Retinal pigment epithelial cell (primary cell): ENCODE measurements at regions not wholly inside any gene's neighbourhood (a gene's known extent, or its start where the extent isn't known, plus 50 kb on each side); places are given as distances from the start of the nearest gene placed in this dataset.

Experiments used
- DNase-seq: peaks from one replicate; pipeline ENCODE4 v3.0.0-alpha.2; 2010; ENCODE audit warnings: low read depth
- H3K4me3 ChIP-seq: 2 replicates; pipeline ENCODE4 v1.5.1; 2011; ENCODE audit warnings: mild to moderate bottlenecking, low read length, control low read depth, moderate library complexity
- TF ChIP-seq, protein P1 (sequence below): conservative IDR thresholded peaks from 2 replicates; pipeline ENCODE4 v1.5.1; 2011; ENCODE audit warnings: low read depth, low read length, control low read depth, inconsistent platforms

DNA sequence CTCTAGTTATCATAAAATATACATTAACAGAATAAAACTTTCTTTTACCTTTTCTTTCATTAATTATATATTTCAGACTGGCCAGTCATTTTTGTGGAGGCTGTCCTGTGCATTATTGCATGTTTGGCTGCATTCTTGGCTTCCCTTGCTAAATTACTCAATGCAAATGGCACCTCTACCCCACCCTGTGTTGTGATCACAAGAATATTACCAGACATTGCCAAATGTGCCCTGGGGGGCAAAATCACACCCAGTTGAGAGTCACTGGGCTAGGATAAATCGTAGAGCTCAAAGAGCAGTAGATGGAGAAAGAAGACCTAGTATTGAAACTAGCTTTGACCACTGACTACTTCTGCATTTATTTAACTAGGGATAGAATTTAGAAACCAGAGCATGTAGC, 1257.8 kb upstream of the TENM4 start:
- H3K4me3 ChIP-seq = no peak overlapping the region
- DNase-seq = no peak
- TF ChIP-seq, protein P1, sequence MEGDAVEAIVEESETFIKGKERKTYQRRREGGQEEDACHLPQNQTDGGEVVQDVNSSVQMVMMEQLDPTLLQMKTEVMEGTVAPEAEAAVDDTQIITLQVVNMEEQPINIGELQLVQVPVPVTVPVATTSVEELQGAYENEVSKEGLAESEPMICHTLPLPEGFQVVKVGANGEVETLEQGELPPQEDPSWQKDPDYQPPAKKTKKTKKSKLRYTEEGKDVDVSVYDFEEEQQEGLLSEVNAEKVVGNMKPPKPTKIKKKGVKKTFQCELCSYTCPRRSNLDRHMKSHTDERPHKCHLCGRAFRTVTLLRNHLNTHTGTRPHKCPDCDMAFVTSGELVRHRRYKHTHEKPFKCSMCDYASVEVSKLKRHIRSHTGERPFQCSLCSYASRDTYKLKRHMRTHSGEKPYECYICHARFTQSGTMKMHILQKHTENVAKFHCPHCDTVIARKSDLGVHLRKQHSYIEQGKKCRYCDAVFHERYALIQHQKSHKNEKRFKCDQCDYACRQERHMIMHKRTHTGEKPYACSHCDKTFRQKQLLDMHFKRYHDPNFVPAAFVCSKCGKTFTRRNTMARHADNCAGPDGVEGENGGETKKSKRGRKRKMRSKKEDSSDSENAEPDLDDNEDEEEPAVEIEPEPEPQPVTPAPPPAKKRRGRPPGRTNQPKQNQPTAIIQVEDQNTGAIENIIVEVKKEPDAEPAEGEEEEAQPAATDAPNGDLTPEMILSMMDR = no peak

DNA sequence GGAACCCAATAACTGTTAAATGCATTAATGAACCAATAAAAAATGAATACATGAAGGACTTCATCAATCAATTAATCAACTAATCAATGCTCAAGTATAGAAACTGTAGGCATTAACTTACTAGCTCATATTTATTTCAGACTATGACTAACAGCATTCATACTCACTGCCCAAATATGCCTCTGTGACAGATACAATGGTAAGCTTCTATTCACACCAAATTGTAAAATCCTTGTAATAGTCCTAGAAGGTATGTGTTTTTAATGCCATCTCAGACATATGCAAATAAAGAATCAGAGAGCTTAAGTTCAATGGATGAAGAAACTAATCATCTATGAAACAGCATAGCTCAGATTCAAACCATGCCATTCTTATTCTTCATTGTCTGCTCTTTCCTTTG, 1253.6 kb upstream of the TENM4 start:
- no peak for DNase-seq
- H3K4me3 ChIP-seq = no peak overlapping the region
- TF ChIP-seq, protein P1 = no peak

DNA sequence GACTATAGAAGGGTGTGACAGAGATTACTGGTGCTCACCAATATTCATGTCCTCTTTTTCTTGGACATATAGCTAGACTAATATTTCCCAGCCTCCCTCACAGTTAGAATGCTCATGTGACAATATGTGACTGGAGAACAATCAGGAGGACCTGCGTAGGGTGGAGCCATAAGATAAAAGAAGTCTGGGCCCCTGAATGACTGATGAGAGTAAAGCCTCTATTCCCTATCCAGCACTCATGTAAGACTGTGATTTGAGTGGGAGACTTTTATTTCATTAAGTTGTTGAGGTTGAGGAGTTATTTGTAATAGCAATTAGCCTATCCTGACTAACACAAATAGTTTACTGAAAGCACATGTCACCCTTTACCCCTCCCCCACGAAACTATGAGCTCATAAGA, 1247.1 kb upstream of the TENM4 start:
- no peak for DNase-seq
- TF ChIP-seq, protein P1 = no peak
- H3K4me3 ChIP-seq = no peak overlapping the region

DNA sequence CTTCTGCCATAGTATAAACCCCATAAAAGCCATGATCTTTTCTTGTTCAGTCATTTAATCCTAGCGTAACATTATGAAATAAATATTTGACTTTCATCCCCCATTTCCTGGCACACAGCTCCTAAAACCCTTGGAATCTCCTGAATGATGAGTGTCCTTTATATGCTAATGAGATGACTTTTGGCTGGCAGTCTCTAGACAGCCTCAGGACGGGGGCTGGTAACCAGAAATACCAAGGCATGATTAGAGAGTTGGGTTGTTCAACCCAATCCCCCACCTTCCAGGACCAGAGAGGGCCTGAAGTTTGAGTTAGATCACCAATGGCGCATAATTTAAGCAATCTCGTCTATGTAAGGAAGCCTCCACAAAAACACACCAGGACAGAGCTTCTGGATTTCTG, 1246.1 kb upstream of the TENM4 start:
- no peak for DNase-seq
- TF ChIP-seq, protein P1 = no peak
- no peak overlapping the region for H3K4me3 ChIP-seq

DNA sequence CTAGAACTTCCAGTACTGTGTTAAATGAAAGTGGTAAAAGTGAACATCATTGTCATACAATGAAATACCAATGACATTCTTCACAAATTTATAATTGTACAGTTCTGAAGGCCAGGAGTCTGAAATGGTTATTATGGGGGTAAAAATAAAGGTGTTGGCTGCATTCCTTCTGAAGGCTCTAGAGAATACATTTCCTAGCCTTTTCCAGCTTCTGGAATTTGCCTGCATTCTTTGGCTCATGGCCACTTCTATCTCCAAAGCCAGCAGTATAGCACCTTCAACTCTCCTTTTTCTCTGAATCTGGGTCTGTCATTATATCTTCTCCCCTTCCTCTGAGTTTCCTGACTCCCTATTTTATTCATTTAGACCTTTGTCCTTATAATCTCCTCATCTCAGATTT, 1232.7 kb upstream of the TENM4 start:
- no peak for DNase-seq
- TF ChIP-seq, protein P1 = no peak
- no peak overlapping the region for H3K4me3 ChIP-seq

DNA sequence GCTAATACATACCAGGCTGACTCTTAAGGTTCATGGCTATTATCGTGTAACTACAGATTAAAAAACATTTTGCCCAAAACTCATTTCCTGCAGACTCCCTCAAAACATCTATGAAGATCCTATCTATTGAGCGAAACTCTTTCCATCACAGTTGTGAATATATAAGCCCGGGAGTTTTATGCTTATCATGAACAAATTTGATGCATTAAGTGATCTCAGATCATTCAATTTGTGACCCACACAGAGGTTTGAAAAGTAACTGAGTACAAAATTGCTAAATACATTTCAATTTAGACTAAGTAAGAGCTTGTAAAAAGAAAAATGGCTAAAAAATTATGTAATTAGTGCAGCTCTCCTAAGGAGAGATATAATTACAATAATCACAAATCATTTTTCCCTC, 1228.8 kb upstream of the TENM4 start:
- TF ChIP-seq, protein P1 = no peak
- no peak overlapping the region for H3K4me3 ChIP-seq
- no peak for DNase-seq

DNA sequence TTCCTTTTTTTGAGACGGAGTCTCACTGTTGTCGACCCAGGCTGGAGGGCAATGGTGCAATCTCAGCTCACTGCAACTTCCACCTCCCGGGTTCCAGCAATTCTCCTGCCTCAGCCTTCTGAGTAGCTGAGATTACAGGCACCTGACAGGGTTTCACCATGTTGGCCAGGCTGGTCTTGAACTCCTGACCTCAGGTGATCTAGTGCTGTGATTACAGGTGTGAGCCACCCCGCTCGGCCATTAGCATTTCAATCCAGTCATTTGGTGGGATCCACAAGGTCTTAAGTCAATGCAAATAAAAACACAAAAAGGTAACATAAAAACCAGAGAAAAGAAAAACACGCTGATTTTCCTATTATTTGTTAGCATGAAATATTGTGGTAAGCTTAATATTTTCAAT, 1227.2 kb upstream of the TENM4 start:
- TF ChIP-seq, protein P1 = no peak
- no peak for DNase-seq
- H3K4me3 ChIP-seq = no peak overlapping the region
